Naive thymus-derived CD4-positive, alpha-beta T cell (primary cell): ENCODE measurements at regions not wholly inside any gene's neighbourhood (a gene's known extent, or its start where the extent isn't known, plus 50 kb on each side); places are given as distances from the start of the nearest gene placed in this dataset.

ENCODE experiments used
- ATAC-seq: fragments of 150-1000 bp; cut with Tn5 transposase; 2 replicates; pipeline ENCODE4 v1.10.0; 2021; ENCODE audit warnings: mild to moderate bottlenecking, moderate library complexity
- CTCF ChIA-PET: fragments of 350-600 bp; sonication (Branson Sonifier 250); formaldehyde crosslinking; loops from one replicate; lab custom pipeline; 2021; ENCODE audit warnings: antibody characterized with exemption; lab: Charles Lee
- POLR2A ChIA-PET: fragments of 350-600 bp; sonication (Branson Sonifier 250); formaldehyde crosslinking; loops from one replicate; lab custom pipeline; 2021; ENCODE audit warnings: antibody characterized with exemption, inconsistent platforms; lab: Charles Lee
- DNase-seq, 9 donors: peaks; one replicate each; pipeline versions ENCODE4 v3.0.0 to v3.0.0-alpha.2; 2020 to 2022; ENCODE audit warnings: mixed read lengths in 1 of 9
- H3K27ac ChIP-seq: one replicate; pipeline ENCODE4 v1.7.0; 2013; ENCODE audit warnings: mild to moderate bottlenecking, low read depth, low read length, moderate library complexity
- H3K27me3 ChIP-seq, 2 donors: one replicate each; pipeline ENCODE4 v1.7.0; 2013; ENCODE audit warnings: low read length in 2 of 2, mild to moderate bottlenecking in 2 of 2, moderate library complexity in 2 of 2; ENCODE audit not compliant: control insufficient read depth in 2 of 2, insufficient read depth in 2 of 2
- H3K36me3 ChIP-seq, 3 experiments: 1 replicate in 2 of 3; 2 replicates in 1 of 3; pipeline ENCODE4 v1.7.0; 2013; ENCODE audit warnings: low read length in 3 of 3, mild to moderate bottlenecking in 3 of 3, moderate library complexity in 1 of 3; ENCODE audit not compliant: insufficient read depth in 3 of 3, control insufficient read depth in 2 of 3
- H3K4me1 ChIP-seq, 2 donors: one replicate each; pipeline ENCODE4 v1.7.0; 2013; ENCODE audit warnings: low read length in 2 of 2, mild to moderate bottlenecking in 2 of 2, moderate library complexity in 1 of 2; ENCODE audit not compliant: control insufficient read depth in 2 of 2, insufficient read depth in 2 of 2
- H3K4me3 ChIP-seq: 2 replicates; pipeline ENCODE4 v1.7.0; 2013; ENCODE audit warnings: mild to moderate bottlenecking, low read length
- H3K9me3 ChIP-seq, 3 experiments: 1 replicate in 2 of 3; 2 replicates in 1 of 3; pipeline ENCODE4 v1.7.0; 2013; ENCODE audit warnings: low read length in 3 of 3; ENCODE audit not compliant: control insufficient read depth in 2 of 3
- H3K27ac Mint-ChIP-seq, 9 donors: one replicate each; pipeline ENCODE4 v1.8.0; 2020 to 2022; ENCODE audit warnings: mixed read lengths in 9 of 9, mild to moderate bottlenecking in 8 of 9, moderate library complexity in 5 of 9, inconsistent platforms in 2 of 9
- H3K27me3 Mint-ChIP-seq, 5 donors: one replicate each; pipeline ENCODE4 v1.8.0; 2021 to 2022; ENCODE audit warnings: mixed read lengths in 5 of 5, mild to moderate bottlenecking in 1 of 5
- H3K36me3 Mint-ChIP-seq, 5 donors: one replicate each; pipeline ENCODE4 v1.8.0; 2020 to 2022; ENCODE audit warnings: mixed read lengths in 5 of 5, mild to moderate bottlenecking in 3 of 5, inconsistent platforms in 1 of 5
- H3K4me1 Mint-ChIP-seq, 7 donors: one replicate each; pipeline ENCODE4 v1.8.0; 2020 to 2022; ENCODE audit warnings: mixed read lengths in 7 of 7, mild to moderate bottlenecking in 3 of 7, inconsistent platforms in 1 of 7
- H3K4me3 Mint-ChIP-seq, 10 donors: one replicate each; pipeline ENCODE4 v1.8.0; 2020 to 2022; ENCODE audit warnings: mild to moderate bottlenecking in 10 of 10, mixed read lengths in 10 of 10, moderate library complexity in 6 of 10, inconsistent platforms in 2 of 10
- H3K9me3 Mint-ChIP-seq, 11 donors: one replicate each; pipeline ENCODE4 v1.8.0; 2020 to 2022; ENCODE audit warnings: mixed read lengths in 11 of 11, mild to moderate bottlenecking in 4 of 11, inconsistent platforms in 1 of 11, moderate library complexity in 1 of 11
- intact Hi-C, 2 donors: fragments of 100-400 bp; cut with micrococcal nuclease; formaldehyde crosslinking; loops; one replicate each; pipeline ENCODE4 v1.15.1; 2023

DNA sequence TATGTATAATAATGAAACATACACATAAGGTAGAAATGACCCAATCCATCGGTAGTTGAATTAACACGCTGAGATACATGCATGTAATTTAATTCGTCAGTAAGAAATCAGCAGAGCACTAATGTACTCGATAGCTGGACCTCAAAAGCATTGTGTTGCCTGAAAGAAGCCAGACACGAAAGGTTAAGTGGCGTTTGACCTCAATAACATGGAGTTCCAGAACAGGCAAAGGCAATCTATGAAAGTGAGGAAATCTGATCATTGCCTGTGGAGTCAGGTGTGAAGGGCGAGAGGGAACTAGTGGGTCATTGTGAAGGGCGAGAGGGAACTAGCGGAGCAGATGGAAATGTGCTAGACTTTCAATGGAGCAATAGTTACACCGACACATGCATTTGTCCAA is 970.4 kb upstream of the TMEM132C start:
- Histone ChIP-seq H3K4me3 (no peak overlapping the region), H3K36me3 (no peaks in the 10 kb centered on the region), H3K9me3 (no peaks in the 10 kb centered on the region), H3K4me1 (no peaks in the 10 kb centered on the region), H3K27me3 (no peaks in the 10 kb centered on the region), H3K27ac (no peak overlapping the region)
- CTCF ChIA-PET: no interaction called here
- no peak overlapping the region for H3K4me3 Mint-ChIP-seq
- ATAC-seq (no peak), DNase-seq (no peak)
- H3K27ac Mint-ChIP-seq: no peak overlapping the region
- intact Hi-C loops: no loop called here
- peaks cover 0 to 3% (median 0%) of the 10 kb centered on the region in 11 donors for H3K9me3 Mint-ChIP-seq
- H3K27me3 Mint-ChIP-seq: peaks cover 0 to 36% (median 5%) of the 10 kb centered on the region in 5 donors
- no peaks in the 10 kb centered on the region for H3K36me3 Mint-ChIP-seq
- POLR2A ChIA-PET: no interaction called here
- H3K4me1 Mint-ChIP-seq: no peaks in the 10 kb centered on the region

DNA sequence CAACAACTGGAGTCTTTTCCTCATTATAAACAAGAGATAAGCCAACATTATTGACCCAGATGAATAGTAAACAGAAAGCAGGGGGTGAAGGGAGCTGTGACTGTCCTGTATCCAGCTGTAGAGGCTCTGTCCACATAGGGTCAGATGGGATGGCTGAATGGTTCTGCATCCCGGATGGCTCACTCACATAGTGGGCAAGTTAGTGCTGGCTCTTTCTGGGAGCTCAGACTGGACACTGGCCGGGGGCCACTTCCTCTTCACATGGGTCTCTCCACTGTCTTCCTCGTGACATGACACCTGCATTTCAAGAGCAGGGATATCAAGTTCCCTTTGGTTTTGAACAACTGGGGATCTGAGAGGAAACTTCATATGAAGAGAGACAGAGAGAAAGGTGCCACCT is 969.6 kb upstream of the TMEM132C start:
- intact Hi-C loops: no loop called here
- Mint-ChIP-seq H3K4me1 (no peaks in the 10 kb centered on the region), H3K36me3 (no peaks in the 10 kb centered on the region), H3K4me3 (no peak overlapping the region), H3K9me3 (peaks cover 0 to 3% (median 0%) of the 10 kb centered on the region in 11 donors), H3K27me3 (peaks cover 0 to 36% (median 5%) of the 10 kb centered on the region in 5 donors), H3K27ac (no peak overlapping the region)
- no peaks in the 10 kb centered on the region for H3K36me3 ChIP-seq
- H3K4me3 ChIP-seq: no peak overlapping the region
- no peaks in the 10 kb centered on the region for H3K4me1 ChIP-seq
- POLR2A ChIA-PET: no interaction called here
- H3K27ac ChIP-seq: no peak overlapping the region
- CTCF ChIA-PET: no interaction called here
- DNase-seq (no peak), ATAC-seq (no peak)
- no peaks in the 10 kb centered on the region for H3K27me3 ChIP-seq
- no peaks in the 10 kb centered on the region for H3K9me3 ChIP-seq

DNA sequence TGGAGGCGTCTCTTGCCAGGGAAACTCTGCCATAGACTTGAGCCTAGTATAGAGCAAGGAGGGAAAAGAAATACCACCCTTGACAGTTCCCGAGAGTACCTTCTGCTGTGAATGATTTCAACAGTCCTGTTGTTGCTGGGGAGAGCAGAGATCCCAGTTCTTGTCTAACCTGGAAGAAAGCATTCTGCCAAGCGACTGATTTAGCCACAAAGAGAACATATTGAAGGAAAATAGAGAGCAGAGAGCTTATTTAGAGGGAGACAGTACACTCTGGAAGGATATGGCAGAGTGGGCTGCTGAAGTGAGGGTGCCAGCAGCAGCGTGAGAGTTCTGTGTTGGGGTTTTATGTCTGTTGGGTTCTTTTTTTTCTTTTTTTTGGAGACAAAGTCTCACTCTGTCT is 966.9 kb upstream of the TMEM132C start:
- H3K36me3 ChIP-seq: no peaks in the 10 kb centered on the region
- H3K27ac ChIP-seq: no peak overlapping the region
- no peaks in the 10 kb centered on the region for H3K4me1 ChIP-seq
- Mint-ChIP-seq H3K36me3 (no peaks in the 10 kb centered on the region), H3K9me3 (peaks cover 0 to 8% (median 0%) of the 10 kb centered on the region in 11 donors), H3K27ac (no peak overlapping the region), H3K4me1 (no peaks in the 10 kb centered on the region), H3K4me3 (no peak overlapping the region), H3K27me3 (peaks cover 0 to 32% (median 9%) of the 10 kb centered on the region in 5 donors)
- no peak for DNase-seq
- POLR2A ChIA-PET: no interaction called here
- CTCF ChIA-PET: no interaction called here
- intact Hi-C loops: no loop called here
- ATAC-seq: no peak
- H3K27me3 ChIP-seq: no peaks in the 10 kb centered on the region
- no peak overlapping the region for H3K4me3 ChIP-seq
- H3K9me3 ChIP-seq: no peaks in the 10 kb centered on the region

DNA sequence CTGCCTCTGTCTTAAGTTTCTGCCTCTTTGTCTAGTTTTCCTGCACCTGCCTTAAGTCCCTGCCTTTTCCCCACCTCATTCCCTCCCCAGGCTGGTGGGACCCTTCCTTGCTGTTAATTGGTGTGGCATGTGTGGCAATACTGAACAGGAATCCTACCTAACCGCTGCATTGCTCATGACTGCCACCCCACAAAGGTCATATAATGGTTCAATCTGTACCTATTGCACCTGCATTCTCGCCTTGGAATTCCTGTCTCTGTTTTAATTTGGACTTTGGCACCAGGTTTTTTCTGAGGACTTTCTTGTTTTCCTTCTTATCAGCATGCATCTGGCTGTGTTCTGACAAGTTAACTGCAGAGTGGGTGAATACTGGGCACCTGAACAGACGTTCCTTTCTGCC is 966.2 kb upstream of the TMEM132C start:
- POLR2A ChIA-PET: no interaction called here
- H3K4me1 ChIP-seq: no peaks in the 10 kb centered on the region
- no peak overlapping the region for H3K27ac ChIP-seq
- no peaks in the 10 kb centered on the region for H3K4me1 Mint-ChIP-seq
- H3K36me3 ChIP-seq: no peaks in the 10 kb centered on the region
- H3K27ac Mint-ChIP-seq: no peak overlapping the region
- no peak overlapping the region for H3K4me3 ChIP-seq
- ATAC-seq: no peak
- H3K27me3 ChIP-seq: no peaks in the 10 kb centered on the region
- no peaks in the 10 kb centered on the region for H3K9me3 ChIP-seq
- DNase-seq: no peak
- peaks cover 0 to 8% (median 0%) of the 10 kb centered on the region in 11 donors for H3K9me3 Mint-ChIP-seq
- H3K4me3 Mint-ChIP-seq: no peak overlapping the region
- intact Hi-C loops: no loop called here
- peaks cover 0 to 30% (median 8%) of the 10 kb centered on the region in 5 donors for H3K27me3 Mint-ChIP-seq
- CTCF ChIA-PET: no interaction called here
- no peaks in the 10 kb centered on the region for H3K36me3 Mint-ChIP-seq

DNA sequence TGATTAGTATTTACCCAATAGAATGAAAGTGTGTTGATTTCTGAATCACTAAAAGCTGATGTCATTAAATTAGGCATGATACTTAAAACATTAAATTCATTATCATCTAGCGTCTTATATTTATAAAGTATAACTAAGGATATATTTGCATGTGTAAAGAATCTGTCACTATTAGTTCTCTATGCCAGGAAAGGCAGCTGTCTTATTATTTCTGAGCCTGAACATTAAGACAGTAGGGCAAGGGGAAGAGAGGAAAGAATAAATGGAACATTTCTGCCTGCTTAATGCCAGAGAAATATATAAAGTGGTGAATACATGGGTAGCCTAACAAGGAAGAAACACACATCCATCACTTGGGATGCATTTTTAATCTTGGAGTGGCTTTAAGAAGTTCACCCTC is 965.1 kb upstream of the TMEM132C start:
- H3K36me3 Mint-ChIP-seq: no peaks in the 10 kb centered on the region
- CTCF ChIA-PET: interaction anchor here (0.8 kb wide), 1 partner anchor 14 kb away, joined by 6 read pairs; no protein-coding TSS in a partner anchor
- POLR2A ChIA-PET: no interaction called here

DNA sequence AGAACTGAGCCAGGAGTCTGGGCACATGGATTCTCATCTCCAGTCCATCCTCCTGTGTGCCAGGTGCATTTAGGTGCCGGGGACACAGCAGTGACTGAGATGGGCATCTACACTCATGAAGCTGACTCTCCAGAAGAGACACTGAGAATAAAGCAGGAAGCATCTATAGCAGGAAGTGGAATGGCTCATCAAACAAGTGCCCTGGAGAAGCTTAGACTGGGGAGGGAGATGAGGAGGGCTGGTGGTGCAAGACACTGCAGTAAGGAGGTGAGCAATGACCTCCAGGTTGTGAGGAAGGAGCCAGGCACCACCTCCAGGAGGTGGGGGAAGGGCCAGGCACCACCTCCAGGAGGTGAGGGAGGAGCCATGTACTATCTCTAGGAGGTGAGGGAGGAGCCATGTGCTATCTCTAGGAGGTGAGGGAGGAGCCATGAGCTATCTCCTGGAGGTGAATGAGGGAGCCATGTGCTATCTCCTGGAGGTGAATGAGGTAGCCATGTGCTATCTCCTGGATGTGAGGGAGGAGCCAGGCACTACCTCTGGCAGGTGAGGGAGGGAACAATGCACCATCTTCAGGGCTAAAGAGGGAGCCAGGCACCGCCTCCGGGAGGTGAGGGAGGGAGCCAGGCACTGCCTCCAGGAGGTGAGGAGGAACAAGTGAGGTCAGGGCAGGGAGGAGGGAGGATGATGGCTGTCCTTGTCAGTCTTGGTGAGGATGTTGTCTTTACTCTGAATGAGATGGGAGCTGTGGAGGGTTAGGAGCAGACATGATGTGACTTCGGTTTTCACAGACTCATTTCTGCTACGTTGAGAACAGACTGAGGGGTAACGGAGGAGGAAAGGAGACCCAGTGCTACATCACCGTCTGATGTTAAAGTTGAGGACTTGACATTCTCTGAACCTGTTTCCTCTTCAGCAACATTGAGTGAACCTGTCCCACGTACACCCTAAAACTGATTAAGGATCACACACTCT is 961.9 kb upstream of the TMEM132C start:
- H3K27ac Mint-ChIP-seq: no peak overlapping the region
- peaks cover 0 to 44% (median 20%) of the 10 kb centered on the region in 5 donors for H3K27me3 Mint-ChIP-seq
- no peak for DNase-seq
- Histone ChIP-seq H3K36me3 (no peaks in the 10 kb centered on the region), H3K27me3 (no peaks in the 10 kb centered on the region), H3K4me1 (no peaks in the 10 kb centered on the region), H3K9me3 (no peaks in the 10 kb centered on the region), H3K4me3 (no peak overlapping the region), H3K27ac (no peak overlapping the region)
- peaks cover 0 to 7% (median 0%) of the 10 kb centered on the region in 11 donors for H3K9me3 Mint-ChIP-seq
- ATAC-seq: no peak
- ChIA-PET POLR2A (no interaction called here), CTCF (no interaction called here)
- H3K36me3 Mint-ChIP-seq: peaks cover 0 to 3% (median 0%) of the 10 kb centered on the region in 5 donors
- H3K4me1 Mint-ChIP-seq: no peaks in the 10 kb centered on the region
- H3K4me3 Mint-ChIP-seq: no peak overlapping the region
- intact Hi-C loops: no loop called here

More for the DNA sequence above, 965.1 kb upstream of the TMEM132C start:
- no peaks in the 10 kb centered on the region for H3K4me1 ChIP-seq
- no peaks in the 10 kb centered on the region for H3K36me3 ChIP-seq
- H3K4me3 Mint-ChIP-seq: no peak overlapping the region
- H3K4me3 ChIP-seq: no peak overlapping the region
- H3K9me3 Mint-ChIP-seq: peaks cover 0 to 8% (median 0%) of the 10 kb centered on the region in 11 donors
- ATAC-seq (no peak), DNase-seq (no peak)
- H3K27me3 ChIP-seq: no peaks in the 10 kb centered on the region
- no peak overlapping the region for H3K27ac ChIP-seq
- no peaks in the 10 kb centered on the region for H3K9me3 ChIP-seq
- no peaks in the 10 kb centered on the region for H3K4me1 Mint-ChIP-seq
- H3K27me3 Mint-ChIP-seq: peaks cover 0 to 27% (median 13%) of the 10 kb centered on the region in 5 donors
- H3K27ac Mint-ChIP-seq: no peak overlapping the region
- intact Hi-C loops: no loop called here
